ENCODE measurements at regions not wholly inside any gene's neighbourhood (a gene's known extent, or its start where the extent isn't known, plus 50 kb on each side); places are given as distances from the start of the nearest gene placed in this dataset.
"Not testable (repeated sequence)": the region's sequence is repeated elsewhere in the genome, so short reads cannot be mapped to it uniquely, and the experiment has no call there.

- no peaks in the 10 kb centered on the region for H3K36me3 ChIP-seq (replicated peaks; ENCODE audit: control insufficient read depth, insufficient read depth, low read length)
- no peaks in the 10 kb centered on the region for H3K27me3 ChIP-seq (ENCODE audit: control insufficient read depth, insufficient read depth, low read length)
- no peak overlapping the region for H3K4me3 ChIP-seq (ENCODE audit: insufficient read depth, low read depth, low read length)
- no peak for DNase-seq
These were observed 55.3 kb upstream of the NRBF2 start for GRCh38 chr10:63077800-63078199.

GRCh38 chr10:63072951-63073350 is 60.2 kb upstream of the NRBF2 start:
- no peak for DNase-seq
- Histone ChIP-seq H3K27me3 (ENCODE audit: control insufficient read depth, insufficient read depth, low read length) (no peaks in the 10 kb centered on the region), H3K4me3 (ENCODE audit: insufficient read depth, low read depth, low read length) (no peak overlapping the region), H3K36me3 (replicated peaks; ENCODE audit: control insufficient read depth, insufficient read depth, low read length) (no peaks in the 10 kb centered on the region)

- Histone ChIP-seq H3K27me3 (ENCODE audit: control insufficient read depth, insufficient read depth, low read length) (no peaks in the 10 kb centered on the region), H3K36me3 (replicated peaks; ENCODE audit: control insufficient read depth, insufficient read depth, low read length) (no peaks in the 10 kb centered on the region), H3K4me3 (ENCODE audit: insufficient read depth, low read depth, low read length) (no peak overlapping the region)
- no peak for DNase-seq
These were observed 62.0 kb upstream of the NRBF2 start for GRCh38 chr10:63071145-63071544.

GRCh38 chr10:63069318-63069717 is 63.8 kb upstream of the NRBF2 start:
- no peaks in the 10 kb centered on the region for H3K36me3 ChIP-seq (replicated peaks; ENCODE audit: control insufficient read depth, insufficient read depth, low read length)
- DNase-seq: no peak
- H3K4me3 ChIP-seq (ENCODE audit: insufficient read depth, low read depth, low read length): no peak overlapping the region
- H3K27me3 ChIP-seq (ENCODE audit: control insufficient read depth, insufficient read depth, low read length): no peaks in the 10 kb centered on the region

- Histone ChIP-seq H3K36me3 (replicated peaks; ENCODE audit: control insufficient read depth, insufficient read depth, low read length) (no peaks in the 10 kb centered on the region), H3K4me3 (ENCODE audit: insufficient read depth, low read depth, low read length) (no peak overlapping the region), H3K27me3 (ENCODE audit: control insufficient read depth, insufficient read depth, low read length) (no peaks in the 10 kb centered on the region)
- no peak for DNase-seq
These were observed 64.9 kb upstream of the NRBF2 start for GRCh38 chr10:63068246-63068645.

- no peaks in the 10 kb centered on the region for H3K27me3 ChIP-seq (ENCODE audit: control insufficient read depth, insufficient read depth, low read length)
These were observed 66.5 kb upstream of the NRBF2 start for GRCh38 chr10:63066606-63067005.

GRCh38 chr10:63064706-63065105 is 68.4 kb upstream of the NRBF2 start:
- Histone ChIP-seq H3K4me3 (ENCODE audit: insufficient read depth, low read depth, low read length) (no peak overlapping the region), H3K36me3 (replicated peaks; ENCODE audit: control insufficient read depth, insufficient read depth, low read length) (no peaks in the 10 kb centered on the region), H3K27me3 (ENCODE audit: control insufficient read depth, insufficient read depth, low read length) (no peaks in the 10 kb centered on the region)
- DNase-seq: no peak

More at GRCh38 chr10:63066606-63067005, 66.5 kb upstream of the NRBF2 start:
- Histone ChIP-seq H3K36me3 (replicated peaks; ENCODE audit: control insufficient read depth, insufficient read depth, low read length) (no peaks in the 10 kb centered on the region), H3K4me3 (ENCODE audit: insufficient read depth, low read depth, low read length) (no peak overlapping the region)
- DNase-seq: no peak

- no peak overlapping the region for H3K4me3 ChIP-seq (ENCODE audit: insufficient read depth, low read depth, low read length)
- H3K36me3 ChIP-seq (replicated peaks; ENCODE audit: control insufficient read depth, insufficient read depth, low read length): no peaks in the 10 kb centered on the region
- H3K27me3 ChIP-seq (ENCODE audit: control insufficient read depth, insufficient read depth, low read length): no peaks in the 10 kb centered on the region
- no peak for DNase-seq
These were observed 74.9 kb upstream of the NRBF2 start for GRCh38 chr10:63058236-63058635.

GRCh38 chr10:63057509-63057908 is 75.6 kb upstream of the NRBF2 start:
- no peak for DNase-seq
- Histone ChIP-seq H3K4me3 (ENCODE audit: insufficient read depth, low read depth, low read length) (no peak overlapping the region), H3K27me3 (ENCODE audit: control insufficient read depth, insufficient read depth, low read length) (no peaks in the 10 kb centered on the region), H3K36me3 (replicated peaks; ENCODE audit: control insufficient read depth, insufficient read depth, low read length) (no peaks in the 10 kb centered on the region)

GRCh38 chr10:63055705-63056104 is 77.4 kb upstream of the NRBF2 start:
- Histone ChIP-seq H3K4me3 (ENCODE audit: insufficient read depth, low read depth, low read length) (no peak overlapping the region), H3K27me3 (ENCODE audit: control insufficient read depth, insufficient read depth, low read length) (no peaks in the 10 kb centered on the region), H3K36me3 (replicated peaks; ENCODE audit: control insufficient read depth, insufficient read depth, low read length) (no peaks in the 10 kb centered on the region)
- no peak for DNase-seq

GRCh38 chr10:63054889-63055611 is 78.1 kb upstream of the NRBF2 start:
- no peaks in the 10 kb centered on the region for H3K27me3 ChIP-seq (ENCODE audit: control insufficient read depth, insufficient read depth, low read length)
- no peak for DNase-seq
- H3K4me3 ChIP-seq (ENCODE audit: insufficient read depth, low read depth, low read length): no peak overlapping the region
- H3K36me3 ChIP-seq (replicated peaks; ENCODE audit: control insufficient read depth, insufficient read depth, low read length): no peaks in the 10 kb centered on the region

GRCh38 chr10:63052083-63052482 is 81.0 kb upstream of the NRBF2 start:
- H3K4me3 ChIP-seq (ENCODE audit: insufficient read depth, low read depth, low read length): no peak overlapping the region
- no peak for DNase-seq
- H3K27me3 ChIP-seq (ENCODE audit: control insufficient read depth, insufficient read depth, low read length): no peaks in the 10 kb centered on the region
- no peaks in the 10 kb centered on the region for H3K36me3 ChIP-seq (replicated peaks; ENCODE audit: control insufficient read depth, insufficient read depth, low read length)

GRCh38 chr10:63042256-63042655 is 90.9 kb upstream of the NRBF2 start:
- no peak for DNase-seq
- Histone ChIP-seq H3K36me3 (replicated peaks; ENCODE audit: control insufficient read depth, insufficient read depth, low read length) (no peaks in the 10 kb centered on the region), H3K27me3 (ENCODE audit: control insufficient read depth, insufficient read depth, low read length) (no peaks in the 10 kb centered on the region), H3K4me3 (ENCODE audit: insufficient read depth, low read depth, low read length) (no peak overlapping the region)

- H3K4me3 ChIP-seq (ENCODE audit: insufficient read depth, low read depth, low read length); H3K27me3 ChIP-seq (ENCODE audit: control insufficient read depth, insufficient read depth, low read length); DNase-seq; H3K36me3 ChIP-seq (replicated peaks; ENCODE audit: control insufficient read depth, insufficient read depth, low read length): not testable (repeated sequence)
These were observed 99.4 kb upstream of the NRBF2 start for GRCh38 chr10:63033616-63034185.

- H3K4me3 ChIP-seq (ENCODE audit: insufficient read depth, low read depth, low read length): no peak overlapping the region
- no peak for DNase-seq
- H3K36me3 ChIP-seq (replicated peaks; ENCODE audit: control insufficient read depth, insufficient read depth, low read length): no peaks in the 10 kb centered on the region
- no peaks in the 10 kb centered on the region for H3K27me3 ChIP-seq (ENCODE audit: control insufficient read depth, insufficient read depth, low read length)
These were observed 102.6 kb upstream of the NRBF2 start for GRCh38 chr10:63030536-63030935.

Data from H7 (cell line).